Lung (tissue), 11 donors: ENCODE measurements at regions not wholly inside any gene's neighbourhood (a gene's known extent, or its start where the extent isn't known, plus 50 kb on each side); places are given as distances from the start of the nearest gene placed in this dataset.

ENCODE experiments used
- ATAC-seq: fragments of 200-7000 bp; cut with Tn5 transposase; one replicate; pipeline ENCODE4 v1.9.1; 2020; ENCODE audit warnings: moderate number of reproducible peaks; ENCODE audit not compliant: insufficient read depth, low FRiP score
- DNase-seq, 3 donors: peaks; one replicate each; pipeline ENCODE4 v3.0.0-alpha.2; 2013 to 2017
- H3K27ac ChIP-seq, 2 donors: one replicate each; pipeline ENCODE4 v1.5.1; 2013; ENCODE audit warnings: mild to moderate bottlenecking in 2 of 2, moderate library complexity in 2 of 2, control low read depth in 1 of 2, inconsistent platforms in 1 of 2, low read depth in 1 of 2, low read length in 1 of 2
- H3K27me3 ChIP-seq, 3 donors: one replicate each; pipeline ENCODE4 v1.5.1; 2013; ENCODE audit warnings: low read length in 2 of 3; ENCODE audit not compliant: control insufficient read depth in 3 of 3, insufficient read depth in 3 of 3
- H3K36me3 ChIP-seq, 4 donors: one replicate each; pipeline ENCODE4 v1.5.1; 2013; ENCODE audit warnings: low read length in 4 of 4, mild to moderate bottlenecking in 1 of 4, moderate library complexity in 1 of 4; ENCODE audit not compliant: control insufficient read depth in 4 of 4, insufficient read depth in 4 of 4
- H3K4me1 ChIP-seq, 5 donors: one replicate each; pipeline ENCODE4 v1.5.1; 2013; ENCODE audit warnings: low read length in 5 of 5, mild to moderate bottlenecking in 2 of 5, moderate library complexity in 1 of 5; ENCODE audit not compliant: control insufficient read depth in 5 of 5, insufficient read depth in 5 of 5
- H3K4me3 ChIP-seq: one replicate; pipeline ENCODE4 v1.5.1; 2013; ENCODE audit warnings: mild to moderate bottlenecking, control low read depth, moderate library complexity
- H3K9ac ChIP-seq, 2 donors: one replicate each; pipeline ENCODE4 v1.5.1; 2013; ENCODE audit warnings: low read length in 2 of 2, control low read depth in 1 of 2; ENCODE audit not compliant: insufficient read depth in 1 of 2
- H3K9me3 ChIP-seq, 4 donors: one replicate each; pipeline ENCODE4 v1.5.1; 2013; ENCODE audit warnings: low read length in 3 of 4, mild to moderate bottlenecking in 1 of 4, moderate library complexity in 1 of 4; ENCODE audit not compliant: control insufficient read depth in 4 of 4, insufficient read depth in 3 of 4
- CTCF ChIP-seq: IDR thresholded peaks from 2 replicates; pipeline ENCODE4 v1.5.1; 2012; ENCODE audit warnings: mild to moderate bottlenecking; ENCODE audit errors: control extremely low read depth, extremely low read depth
- WGBS, 2 donors: extraction: QIAGEN DNeasy Blood & Tissue Kit; methylation state at CpG; one replicate each; pipeline ENCODE4 v1.1.7; 2013; 5-methylcytosine and 5-hydroxymethylcytosine counted together
- donor health status: control.
- donor health status: control.
- donor health status: Bipolar disorder and iron deficiency.
- donor health status: healthy.
- donor health status: DM: yes; HTN: yes; CAD: no.

- Histone ChIP-seq H3K27me3 (no peaks in the 10 kb centered on the region), H3K27ac (no peak overlapping the region), H3K36me3 (no peaks in the 10 kb centered on the region), H3K9me3 (no peaks in the 10 kb centered on the region), H3K4me1 (no peaks in the 10 kb centered on the region), H3K9ac (no peak overlapping the region), H3K4me3 (no peak overlapping the region)
- TF ChIP-seq CTCF, result no peak
- ATAC-seq, result no peak
- WGBS, 2 donors, result 86 to 87% methylated on average over 7 of the region's 7 CpGs
- no peak for DNase-seq
Measured at GRCh38 chr4:163273922-163274321, 58.5 kb downstream of the NPY1R start.

DNA sequence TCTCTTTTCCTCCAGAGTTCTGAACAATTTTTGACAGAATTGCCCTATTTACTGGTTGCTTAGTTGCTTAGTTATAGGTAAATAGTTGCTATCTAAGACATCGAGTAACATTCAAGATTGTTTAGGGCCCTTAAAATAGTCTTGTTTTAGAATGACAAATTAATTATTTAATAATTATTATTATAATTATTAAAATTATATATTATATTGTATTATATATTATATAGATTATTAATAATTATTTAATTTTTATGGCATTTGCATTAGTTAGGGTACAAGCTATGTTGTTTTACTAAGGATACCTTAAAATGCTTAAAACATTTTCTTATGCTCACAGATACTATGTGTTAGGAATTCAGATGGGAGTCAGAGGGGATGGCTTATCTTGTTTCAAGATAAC lies 59.2 kb downstream of the NPY1R start:
- Histone ChIP-seq H3K27me3 (no peaks in the 10 kb centered on the region), H3K4me3 (no peak overlapping the region), H3K27ac (no peak overlapping the region), H3K4me1 (no peaks in the 10 kb centered on the region), H3K9me3 (no peaks in the 10 kb centered on the region), H3K9ac (no peak overlapping the region), H3K36me3 (no peaks in the 10 kb centered on the region)
- ATAC-seq (no peak), DNase-seq (no peak)
- WGBS, 2 donors, result 93 to 100% methylated on average over 1 of the region's 1 CpG
- no peak for TF ChIP-seq CTCF

GRCh38 chr4:163271555-163272127 lies 60.8 kb downstream of the NPY1R start:
- Histone ChIP-seq H3K27ac (no peak overlapping the region), H3K4me3 (no peak overlapping the region), H3K36me3 (no peaks in the 10 kb centered on the region), H3K9ac (no peak overlapping the region), H3K9me3 (no peaks in the 10 kb centered on the region), H3K4me1 (no peaks in the 10 kb centered on the region), H3K27me3 (no peaks in the 10 kb centered on the region)
- ATAC-seq, result peak; percentile 71
- TF ChIP-seq CTCF, result no peak
- no peak for DNase-seq
- 61 to 64% methylated on average over 2 of the region's 2 CpGs for WGBS, 2 donors

GRCh38 chr4:163269869-163270268 lies 62.5 kb downstream of the NPY1R start:
- DNase-seq (no peak), ATAC-seq (no peak)
- 81 to 85% methylated on average over 5 of the region's 5 CpGs for WGBS, 2 donors
- no peak for TF ChIP-seq CTCF
- H3K4me1 ChIP-seq, result no peaks in the 10 kb centered on the region
- peaks cover 0 to 2% (median 0%) of the 10 kb centered on the region in 4 donors for H3K9me3 ChIP-seq
- no peaks in the 10 kb centered on the region for H3K36me3 ChIP-seq
- no peak overlapping the region for H3K27ac ChIP-seq
- no peak overlapping the region for H3K9ac ChIP-seq
- H3K27me3 ChIP-seq, result no peaks in the 10 kb centered on the region
- H3K4me3 ChIP-seq, result no peak overlapping the region
